Renal cortex interstitium (tissue), 11 donors: ENCODE measurements at regions not wholly inside any gene's neighbourhood (a gene's known extent, or its start where the extent isn't known, plus 50 kb on each side); places are given as distances from the start of the nearest gene placed in this dataset.
A peak's percentile ranks its signal among the peaks of the same experiment; 100 is the strongest.

Experiments used
- DNase-seq, 11 donors: peaks; one replicate each; pipeline ENCODE4 v3.0.0-alpha.2; 2013; ENCODE audit warnings: low read depth in 9 of 11, low spot score in 4 of 11; ENCODE audit errors: extremely low read depth in 1 of 11

GRCh38 chr3:110027446-110028080 is 690.2 kb upstream of the DPPA4 start:
- DNase-seq = no peak

GRCh38 chr3:110031975-110032374 is 694.6 kb upstream of the DPPA4 start:
- no peak for DNase-seq

- DNase-seq = no peak
These were observed 722.1 kb upstream of the DPPA4 start for GRCh38 chr3:110059431-110059830.

GRCh38 chr3:110062716-110063115 is 725.4 kb upstream of the DPPA4 start:
- no peak for DNase-seq

GRCh38 chr3:110063178-110063577 is 725.8 kb upstream of the DPPA4 start:
- DNase-seq = no peak

GRCh38 chr3:110066206-110066605 is 728.9 kb upstream of the DPPA4 start:
- no peak for DNase-seq

GRCh38 chr3:110067527-110067926 is 730.2 kb upstream of the DPPA4 start:
- DNase-seq = no peak

- DNase-seq = no peak
These were observed 732.4 kb upstream of the DPPA4 start for GRCh38 chr3:110069761-110070160.

- peak in 6 of 11 donors; percentile 4 to 15 (median 8) for DNase-seq
These were observed 733.0 kb upstream of the DPPA4 start for GRCh38 chr3:110070161-110070916.

GRCh38 chr3:110074095-110074494 is 736.7 kb upstream of the DPPA4 start:
- no peak for DNase-seq

- DNase-seq = no peak
These were observed 739.7 kb upstream of the DPPA4 start for GRCh38 chr3:110077093-110077492.

GRCh38 chr3:110093411-110093810 is 756.1 kb upstream of the DPPA4 start:
- no peak for DNase-seq

GRCh38 chr3:110093812-110094401 is 756.6 kb upstream of the DPPA4 start:
- DNase-seq = no peak

GRCh38 chr3:110099711-110100110 is 762.4 kb upstream of the DPPA4 start:
- no peak for DNase-seq

- no peak for DNase-seq
These were observed 764.0 kb upstream of the DPPA4 start for GRCh38 chr3:110101361-110101760.

- DNase-seq = no peak
These were observed 769.5 kb upstream of the DPPA4 start for GRCh38 chr3:110106805-110107204.

GRCh38 chr3:110123946-110124345 is 786.6 kb upstream of the DPPA4 start:
- DNase-seq = no peak

GRCh38 chr3:110126065-110126464 is 788.7 kb upstream of the DPPA4 start:
- no peak for DNase-seq

- no peak for DNase-seq
These were observed 796.6 kb upstream of the DPPA4 start for GRCh38 chr3:110133971-110134370.

GRCh38 chr3:110139048-110139447 is 801.7 kb upstream of the DPPA4 start:
- DNase-seq = no peak
